ENCODE measurements at regions not wholly inside any gene's neighbourhood (a gene's known extent, or its start where the extent isn't known, plus 50 kb on each side); places are given as distances from the start of the nearest gene placed in this dataset.

DNA sequence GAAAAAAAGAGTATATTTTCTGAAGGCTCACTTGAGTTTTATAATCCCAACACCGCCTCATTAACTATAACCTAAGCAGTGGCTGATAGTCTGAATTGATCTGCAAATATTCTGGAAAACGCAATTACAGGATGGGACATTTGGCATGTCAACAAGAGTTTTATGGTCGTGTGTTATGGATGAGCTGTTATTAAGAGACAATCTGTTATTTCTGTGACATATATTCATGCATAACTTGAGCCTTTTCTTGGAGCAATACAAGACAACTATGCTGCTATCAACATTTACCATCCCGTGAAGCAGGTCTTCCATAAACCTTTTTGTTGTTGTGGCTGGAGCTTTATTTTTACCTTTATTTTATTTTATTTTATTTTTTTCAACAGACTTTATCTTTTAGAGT lies 164.4 kb downstream of the SCG2 start:
- no peak overlapping the region for H3K4me3 ChIP-seq (ENCODE audit: low read depth, low read length)
- no peak for DNase-seq (ENCODE audit: low read depth)
- TF ChIP-seq, protein P1, sequence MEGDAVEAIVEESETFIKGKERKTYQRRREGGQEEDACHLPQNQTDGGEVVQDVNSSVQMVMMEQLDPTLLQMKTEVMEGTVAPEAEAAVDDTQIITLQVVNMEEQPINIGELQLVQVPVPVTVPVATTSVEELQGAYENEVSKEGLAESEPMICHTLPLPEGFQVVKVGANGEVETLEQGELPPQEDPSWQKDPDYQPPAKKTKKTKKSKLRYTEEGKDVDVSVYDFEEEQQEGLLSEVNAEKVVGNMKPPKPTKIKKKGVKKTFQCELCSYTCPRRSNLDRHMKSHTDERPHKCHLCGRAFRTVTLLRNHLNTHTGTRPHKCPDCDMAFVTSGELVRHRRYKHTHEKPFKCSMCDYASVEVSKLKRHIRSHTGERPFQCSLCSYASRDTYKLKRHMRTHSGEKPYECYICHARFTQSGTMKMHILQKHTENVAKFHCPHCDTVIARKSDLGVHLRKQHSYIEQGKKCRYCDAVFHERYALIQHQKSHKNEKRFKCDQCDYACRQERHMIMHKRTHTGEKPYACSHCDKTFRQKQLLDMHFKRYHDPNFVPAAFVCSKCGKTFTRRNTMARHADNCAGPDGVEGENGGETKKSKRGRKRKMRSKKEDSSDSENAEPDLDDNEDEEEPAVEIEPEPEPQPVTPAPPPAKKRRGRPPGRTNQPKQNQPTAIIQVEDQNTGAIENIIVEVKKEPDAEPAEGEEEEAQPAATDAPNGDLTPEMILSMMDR (IDR thresholded peaks at IDR 0.05; ENCODE audit: low read depth, low read length, missing control alignments): no peak
- in situ Hi-C loops (cut with HindIII; ENCODE audit: low sequenced_read_pairs): no loop called here

DNA sequence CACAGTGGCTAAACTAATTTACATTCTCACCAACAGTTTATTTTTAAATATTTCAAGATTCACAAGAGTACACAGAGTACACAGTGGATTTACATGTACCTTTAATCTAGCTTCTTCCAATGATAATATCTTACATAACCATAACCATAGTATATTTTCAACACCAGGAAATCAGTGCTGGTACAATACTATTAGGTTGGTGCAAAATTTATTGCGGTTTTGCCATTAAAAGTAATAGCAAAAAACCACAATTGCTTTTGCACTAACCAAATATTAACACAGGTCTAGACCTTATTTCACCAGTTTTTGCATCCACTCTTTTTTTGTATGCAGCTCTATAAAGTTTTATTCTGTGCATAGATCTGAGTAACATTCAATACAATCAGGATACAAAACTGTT lies 163.0 kb downstream of the SCG2 start:
- in situ Hi-C loops (cut with HindIII; ENCODE audit: low sequenced_read_pairs): no loop called here
- DNase-seq (ENCODE audit: low read depth): no peak
- TF ChIP-seq, protein P1 (IDR thresholded peaks at IDR 0.05; ENCODE audit: low read depth, low read length, missing control alignments): no peak
- no peak overlapping the region for H3K4me3 ChIP-seq (ENCODE audit: low read depth, low read length)

DNA sequence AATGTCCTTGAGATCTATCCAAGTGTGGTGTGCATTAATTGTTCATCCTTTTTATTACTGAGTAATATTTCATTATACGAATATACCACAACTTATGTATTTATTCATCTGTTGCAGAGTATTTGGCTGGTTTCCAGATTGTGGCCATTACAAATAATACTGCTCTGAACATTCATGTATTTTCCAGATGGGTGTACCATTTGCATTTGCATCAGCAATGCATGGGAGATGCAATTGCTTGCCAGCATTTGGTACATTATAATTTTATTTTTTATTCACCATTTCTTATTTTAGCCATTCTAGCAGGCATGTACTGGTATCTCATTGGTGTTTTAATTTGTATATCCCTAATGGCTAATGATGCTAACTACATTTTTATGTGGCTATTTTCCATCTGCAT lies 162.4 kb downstream of the SCG2 start:
- TF ChIP-seq, protein P1 (IDR thresholded peaks at IDR 0.05; ENCODE audit: low read depth, low read length, missing control alignments): no peak
- in situ Hi-C loops (cut with HindIII; ENCODE audit: low sequenced_read_pairs): no loop called here
- no peak for DNase-seq (ENCODE audit: low read depth)
- H3K4me3 ChIP-seq (ENCODE audit: low read depth, low read length): no peak overlapping the region

DNA sequence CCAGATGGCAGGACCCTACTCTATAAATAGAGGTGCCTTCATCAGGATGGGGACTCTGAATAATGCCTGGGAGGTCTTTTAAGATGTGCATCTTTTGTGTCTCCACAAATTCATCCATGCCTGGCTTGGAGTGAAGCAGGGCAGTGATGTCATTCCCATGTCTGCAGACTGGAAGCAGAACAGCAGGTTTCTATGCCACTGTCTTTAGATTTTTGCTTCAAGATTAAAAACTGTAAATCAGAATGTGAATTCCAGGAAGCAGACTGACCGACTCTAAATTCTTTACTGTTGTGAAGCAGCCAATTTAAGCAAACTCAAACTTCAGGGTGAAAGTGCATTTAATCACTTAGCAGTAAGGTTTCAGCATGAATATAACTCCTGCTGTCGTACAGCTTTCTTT lies 159.3 kb downstream of the SCG2 start:
- in situ Hi-C loops (cut with HindIII; ENCODE audit: low sequenced_read_pairs): no loop called here
- peak; percentile 49 for DNase-seq (ENCODE audit: low read depth)
- no peak overlapping the region for H3K4me3 ChIP-seq (ENCODE audit: low read depth, low read length)
- TF ChIP-seq, protein P1 (IDR thresholded peaks at IDR 0.05; ENCODE audit: low read depth, low read length, missing control alignments): no peak

DNA sequence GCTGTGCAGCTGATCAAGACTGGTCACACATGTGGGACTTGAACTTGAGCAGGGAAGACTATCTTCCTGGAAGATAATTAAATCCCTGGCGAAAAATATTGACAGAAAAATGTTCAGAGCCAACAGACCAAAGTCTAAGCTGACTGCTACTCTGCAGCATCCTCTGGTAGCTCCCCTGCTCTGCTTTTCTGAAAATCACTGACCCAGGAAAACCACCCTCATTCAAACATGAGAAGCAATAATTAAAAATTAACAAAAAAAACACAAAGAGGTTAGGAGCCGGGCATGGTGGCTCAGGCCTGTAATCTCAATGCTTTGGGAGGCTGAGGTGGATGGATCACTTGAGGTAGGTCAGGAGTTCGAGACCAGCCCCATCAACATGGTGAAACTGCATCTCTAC lies 151.9 kb downstream of the SCG2 start:
- H3K4me3 ChIP-seq (ENCODE audit: low read depth, low read length): no peak overlapping the region
- no peak for DNase-seq (ENCODE audit: low read depth)
- in situ Hi-C loops (cut with HindIII; ENCODE audit: low sequenced_read_pairs): loop anchor here (25.0 kb wide), 1 partner anchor 488 kb away; no protein-coding TSS in a partner anchor
- TF ChIP-seq, protein P1 (IDR thresholded peaks at IDR 0.05; ENCODE audit: low read depth, low read length, missing control alignments): no peak

DNA sequence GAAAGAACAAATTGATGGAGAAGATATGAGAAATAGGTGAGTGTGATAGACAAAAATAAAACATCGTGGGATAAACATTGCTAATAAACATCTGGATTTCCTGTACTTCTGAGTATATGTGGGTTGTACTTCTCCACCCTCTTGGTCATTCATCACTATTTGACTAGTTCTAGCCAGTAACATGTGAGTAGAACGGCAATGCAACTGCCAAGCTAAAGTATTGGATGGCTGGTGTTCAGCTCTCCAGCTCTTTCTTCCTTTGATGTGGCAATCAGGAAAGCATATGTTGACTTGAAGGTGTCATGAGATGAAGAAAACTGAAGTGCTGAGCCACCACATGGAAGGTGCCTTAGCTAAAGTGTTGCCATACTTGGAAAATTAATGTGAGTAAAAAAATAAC lies 144.9 kb downstream of the SCG2 start:
- no peak overlapping the region for H3K4me3 ChIP-seq (ENCODE audit: low read depth, low read length)
- TF ChIP-seq, protein P1 (IDR thresholded peaks at IDR 0.05; ENCODE audit: low read depth, low read length, missing control alignments): no peak
- DNase-seq (ENCODE audit: low read depth): no peak
- in situ Hi-C loops (cut with HindIII; ENCODE audit: low sequenced_read_pairs): loop anchor here (25.0 kb wide), 1 partner anchor 495 kb away; no protein-coding TSS in a partner anchor

All from astrocyte of the cerebellum (primary cell).